Neuronal stem cell (in vitro differentiated cells): ENCODE measurements at regions not wholly inside any gene's neighbourhood (a gene's known extent, or its start where the extent isn't known, plus 50 kb on each side); places are given as distances from the start of the nearest gene placed in this dataset.
"Not testable (repeated sequence)": the region's sequence is repeated elsewhere in the genome, so short reads cannot be mapped to it uniquely, and the experiment has no call there.

ENCODE experiments used
- DNase-seq: peaks from one replicate; pipeline ENCODE4 v3.0.0-alpha.2; 2013; ENCODE audit warnings: low spot score
- H2AFZ ChIP-seq: one replicate; pipeline ENCODE4 v1.6.1; 2013; ENCODE audit warnings: mild to moderate bottlenecking, low read length, inconsistent platforms
- H2AK5ac ChIP-seq: 2 replicates; pipeline ENCODE4 v1.6.1; 2013; ENCODE audit warnings: low read depth, mild to moderate bottlenecking, inconsistent platforms, low read length, moderate library complexity, mixed read lengths
- H2BK120ac ChIP-seq: 2 replicates; pipeline ENCODE4 v1.6.1; 2013; ENCODE audit warnings: low read depth, mild to moderate bottlenecking, inconsistent platforms, low read length, moderate library complexity, mixed read lengths
- H2BK12ac ChIP-seq: one replicate; pipeline ENCODE4 v1.6.1; 2013; ENCODE audit warnings: low read length, inconsistent platforms
- H2BK15ac ChIP-seq: 2 replicates; pipeline ENCODE4 v1.6.1; 2013; ENCODE audit warnings: mild to moderate bottlenecking, low read length, inconsistent platforms, mixed read lengths
- H2BK5ac ChIP-seq: one replicate; pipeline ENCODE4 v1.6.1; 2013; ENCODE audit warnings: inconsistent platforms, mild to moderate bottlenecking, low read length, moderate library complexity
- H3K14ac ChIP-seq: one replicate; pipeline ENCODE4 v1.6.1; 2013; ENCODE audit warnings: low read length, inconsistent platforms
- H3K18ac ChIP-seq: 2 replicates; pipeline ENCODE4 v1.6.1; 2013; ENCODE audit warnings: low read length, inconsistent platforms
- H3K23ac ChIP-seq: 2 replicates; pipeline ENCODE4 v1.6.1; 2013; ENCODE audit warnings: low read depth, mild to moderate bottlenecking, mixed read lengths, low read length, inconsistent platforms; ENCODE audit not compliant: poor library complexity
- H3K27ac ChIP-seq: replicated peaks from 3 replicates; pipeline ENCODE4 v1.5.1; 2013; ENCODE audit warnings: low read length, inconsistent platforms
- H3K27me3 ChIP-seq, 3 experiments: 2 replicates each; pipeline ENCODE4 v1.6.1; 2013; ENCODE audit warnings: low read length in 3 of 3, mild to moderate bottlenecking in 2 of 3, inconsistent platforms in 1 of 3, low read depth in 1 of 3, mixed read lengths in 1 of 3, moderate library complexity in 1 of 3; ENCODE audit not compliant: control insufficient read depth in 3 of 3, insufficient read depth in 3 of 3
- H3K36me3 ChIP-seq, 2 donors: replicated peaks in 1 of 2; 2 replicates each; pipeline ENCODE4 v1.6.1; 2013; ENCODE audit warnings: low read length in 2 of 2; ENCODE audit not compliant: control insufficient read depth in 2 of 2, insufficient read depth in 2 of 2
- H3K4ac ChIP-seq: 2 replicates; pipeline ENCODE4 v1.6.1; 2013; ENCODE audit warnings: inconsistent platforms, mild to moderate bottlenecking, low read length, moderate library complexity
- H3K4me1 ChIP-seq, 2 donors: 1 replicate in 1 of 2; 2 replicates in 1 of 2; pipeline ENCODE4 v1.6.1; 2013; ENCODE audit warnings: low read length in 2 of 2, low read depth in 1 of 2; ENCODE audit not compliant: control insufficient read depth in 2 of 2, insufficient read depth in 1 of 2
- H3K4me2 ChIP-seq: one replicate; pipeline ENCODE4 v1.6.1; 2013; ENCODE audit warnings: mild to moderate bottlenecking, low read length, inconsistent platforms; ENCODE audit not compliant: insufficient read depth, poor library complexity, severe bottlenecking
- H3K4me3 ChIP-seq, 2 donors: 2 replicates each; pipeline ENCODE4 v1.5.1; 2013; ENCODE audit warnings: low read length in 2 of 2, mild to moderate bottlenecking in 2 of 2, inconsistent platforms in 1 of 2, moderate library complexity in 1 of 2
- H3K79me1 ChIP-seq: one replicate; pipeline ENCODE4 v1.6.1; 2013; ENCODE audit warnings: low read depth, mild to moderate bottlenecking, inconsistent platforms, low read length, moderate library complexity
- H3K9ac ChIP-seq: one replicate; pipeline ENCODE4 v1.6.1; 2013; ENCODE audit warnings: mild to moderate bottlenecking, low read depth, low read length, inconsistent platforms; ENCODE audit not compliant: poor library complexity
- H3K9me3 ChIP-seq, 2 donors: replicated peaks in 1 of 2; 2 replicates each; pipeline versions ENCODE3 to v1.6.1; 2013; ENCODE audit warnings: low read length in 2 of 2, mild to moderate bottlenecking in 2 of 2, inconsistent platforms in 1 of 2, low read depth in 1 of 2, mixed read lengths in 1 of 2, moderate library complexity in 1 of 2; ENCODE audit not compliant: control insufficient read depth in 2 of 2, insufficient read depth in 1 of 2
- H4K8ac ChIP-seq: one replicate; pipeline ENCODE4 v1.6.1; 2013; ENCODE audit warnings: low read depth, mild to moderate bottlenecking, inconsistent platforms, low read length, moderate library complexity
- H4K91ac ChIP-seq: one replicate; pipeline ENCODE4 v1.6.1; 2013; ENCODE audit warnings: low read length, low read depth, mild to moderate bottlenecking, inconsistent platforms; ENCODE audit not compliant: poor library complexity
- WGBS, 2 donors: extraction: QIAGEN DNeasy Blood & Tissue Kit; methylation state at CpG; one replicate each; pipeline ENCODE4 v1.1.7; 2013; ENCODE audit warnings: missing lambda C conversion rate in 2 of 2, mixed read lengths in 1 of 2; ENCODE audit not compliant: insufficient read length in 2 of 2, insufficient replicate concordance in 1 of 2; ENCODE audit errors: extremely low coverage in 2 of 2; 5-methylcytosine and 5-hydroxymethylcytosine counted together

DNA sequence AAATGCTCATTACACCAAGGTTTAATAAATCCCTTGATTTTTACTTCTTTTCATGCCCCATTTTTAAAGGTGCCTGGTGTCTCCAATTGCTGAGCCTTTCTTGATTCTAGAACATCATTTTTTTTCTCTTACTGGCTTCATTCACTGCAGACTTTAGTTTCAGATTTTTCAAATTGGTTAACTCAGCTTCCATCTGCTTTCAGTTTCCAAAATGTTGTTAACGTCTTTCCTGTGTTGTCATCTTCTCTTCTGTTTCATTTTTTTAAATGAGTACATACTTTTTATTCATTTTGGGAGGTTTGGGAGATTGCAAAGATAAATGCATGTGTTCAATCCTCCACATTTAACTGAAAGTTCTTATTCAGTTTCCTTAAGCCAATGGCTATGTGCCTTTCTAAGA, 126.4 kb upstream of the CCNG1 start:
- H3K23ac ChIP-seq = no peak overlapping the region
- H2BK5ac ChIP-seq = no peak overlapping the region
- H3K79me1 ChIP-seq = no peaks in the 10 kb centered on the region
- H2AK5ac ChIP-seq = no peak overlapping the region
- H3K9ac ChIP-seq = no peak overlapping the region
- no peak overlapping the region for H2AFZ ChIP-seq
- WGBS, 2 donors = no CpG with 5 or more reads among the region's 1 CpG
- no peak overlapping the region for H3K14ac ChIP-seq
- H3K4me2 ChIP-seq = no peak overlapping the region
- H2BK12ac ChIP-seq = no peak overlapping the region
- H2BK15ac ChIP-seq = no peak overlapping the region
- H4K91ac ChIP-seq = no peak overlapping the region
- H2BK120ac ChIP-seq = no peak overlapping the region
- no peak overlapping the region for H3K18ac ChIP-seq
- H3K4ac ChIP-seq = no peak overlapping the region
- DNase-seq = no peak
- no peaks in the 10 kb centered on the region for H3K4me1 ChIP-seq
- H3K9me3 ChIP-seq = no peaks in the 10 kb centered on the region
- no peaks in the 10 kb centered on the region for H3K27me3 ChIP-seq
- H3K36me3 ChIP-seq = no peaks in the 10 kb centered on the region
- no peak overlapping the region for H4K8ac ChIP-seq
- H3K27ac ChIP-seq = no peak overlapping the region
- H3K4me3 ChIP-seq = no peak overlapping the region

DNA sequence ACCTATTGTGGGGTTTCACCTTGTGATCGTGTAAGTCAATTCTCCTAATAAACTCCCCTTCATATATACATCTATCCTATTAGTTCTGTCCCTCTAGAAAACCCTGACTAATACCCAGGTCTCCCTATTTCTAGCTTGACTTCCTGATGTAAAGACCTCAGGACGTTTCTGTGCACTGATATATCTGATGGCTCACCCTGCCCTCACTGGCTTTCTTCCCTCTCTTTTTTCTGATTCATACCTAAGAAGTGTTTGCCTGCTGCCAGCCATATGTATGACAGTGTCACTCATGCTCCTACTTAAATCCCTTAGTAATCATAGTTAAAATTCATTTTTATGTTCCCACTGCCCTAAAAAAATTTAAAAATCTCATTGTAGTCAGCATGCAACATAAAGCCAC, 124.8 kb upstream of the CCNG1 start:
- Histone ChIP-seq H2BK15ac (no peak overlapping the region), H2BK5ac (no peak overlapping the region), H3K27me3 (no peaks in the 10 kb centered on the region), H3K4ac (no peak overlapping the region), H4K8ac (no peak overlapping the region), H2AFZ (no peak overlapping the region), H4K91ac (no peak overlapping the region), H3K18ac (no peak overlapping the region), H3K9ac (no peak overlapping the region), H3K36me3 (no peaks in the 10 kb centered on the region), H3K4me3 (no peak overlapping the region), H3K9me3 (no peaks in the 10 kb centered on the region), H3K27ac (no peak overlapping the region), H3K4me1 (no peaks in the 10 kb centered on the region), H2BK120ac (no peak overlapping the region), H3K14ac (no peak overlapping the region), H3K79me1 (no peaks in the 10 kb centered on the region), H2AK5ac (no peak overlapping the region), H3K23ac (no peak overlapping the region), H2BK12ac (no peak overlapping the region), H3K4me2 (no peak overlapping the region)
- WGBS, 2 donors = no CpG with 5 or more reads among the region's 2 CpGs
- no peak for DNase-seq

DNA sequence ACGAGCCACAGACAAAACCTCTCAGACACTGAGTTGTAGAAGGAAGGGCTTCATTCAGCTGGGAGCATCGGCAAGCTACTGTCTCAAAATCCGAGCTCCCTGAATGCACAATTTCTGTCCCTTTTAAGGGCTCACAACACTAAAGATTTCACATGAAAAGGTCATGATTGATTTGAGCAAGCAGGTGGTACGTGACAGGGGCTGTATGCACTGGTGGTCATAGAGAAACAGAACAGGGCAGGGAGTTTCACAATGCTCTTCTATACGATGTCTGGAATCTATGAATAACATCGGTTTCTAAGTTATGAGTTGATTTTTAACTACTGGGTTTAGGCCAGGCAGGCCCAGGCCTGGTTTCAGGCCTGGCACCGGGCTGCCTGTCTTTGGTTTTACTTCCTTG, 124.3 kb upstream of the CCNG1 start:
- H3K4me1 ChIP-seq, H3K79me1 ChIP-seq, H3K36me3 ChIP-seq, H2BK15ac ChIP-seq, H3K27me3 ChIP-seq, H3K4me2 ChIP-seq, H4K8ac ChIP-seq, H3K4ac ChIP-seq, H3K23ac ChIP-seq, H3K4me3 ChIP-seq, H3K9me3 ChIP-seq, H2BK5ac ChIP-seq, H3K18ac ChIP-seq, H2BK120ac ChIP-seq, H2AFZ ChIP-seq, H4K91ac ChIP-seq, H3K9ac ChIP-seq, H3K27ac ChIP-seq, H2BK12ac ChIP-seq, H2AK5ac ChIP-seq, DNase-seq, H3K14ac ChIP-seq: not testable (repeated sequence)
- no CpG with 5 or more reads among the region's 7 CpGs for WGBS, 2 donors

DNA sequence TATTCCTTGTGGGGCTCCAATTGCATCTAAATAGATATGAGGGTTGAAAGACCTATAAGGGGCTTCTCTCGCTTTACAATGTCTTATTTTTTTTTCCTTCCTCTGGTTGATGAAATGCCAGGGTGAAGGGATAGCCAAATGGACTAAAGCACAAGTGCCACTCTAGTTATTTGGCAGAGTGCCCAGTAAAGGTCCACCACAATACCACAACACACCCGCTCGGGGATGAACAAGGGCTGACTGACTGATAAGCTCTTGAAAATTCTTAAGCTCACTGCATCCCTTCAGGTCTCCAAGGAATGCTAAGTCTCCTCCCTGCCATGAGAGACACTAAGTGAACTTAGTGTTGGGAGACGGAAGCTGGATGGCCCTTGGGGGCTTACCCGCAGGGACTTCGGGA, 121.0 kb upstream of the CCNG1 start:
- not testable (repeated sequence) for H4K8ac ChIP-seq, H2AK5ac ChIP-seq, H3K9ac ChIP-seq, H4K91ac ChIP-seq, H3K27me3 ChIP-seq, H2BK15ac ChIP-seq, H3K23ac ChIP-seq, H3K79me1 ChIP-seq, H2BK5ac ChIP-seq, H3K14ac ChIP-seq, H2AFZ ChIP-seq, H3K4me1 ChIP-seq, H3K36me3 ChIP-seq, H3K27ac ChIP-seq, H3K4me2 ChIP-seq, H3K9me3 ChIP-seq, H2BK12ac ChIP-seq, DNase-seq, H3K4me3 ChIP-seq, H3K4ac ChIP-seq, H3K18ac ChIP-seq, H2BK120ac ChIP-seq
- WGBS, 2 donors = no CpG with 5 or more reads among the region's 6 CpGs
